HL-60 (cell line): ENCODE measurements at regions not wholly inside any gene's neighbourhood (a gene's known extent, or its start where the extent isn't known, plus 50 kb on each side); places are given as distances from the start of the nearest gene placed in this dataset.

Experiments
- GABPA ChIP-seq: IDR thresholded peaks from 2 replicates; pipeline ENCODE4 v1.6.1; 2012; ENCODE audit warnings: low read depth
- POLR2AphosphoS5 ChIP-seq: IDR thresholded peaks from 2 replicates; pipeline ENCODE4 v1.6.1; 2012; ENCODE audit warnings: low read depth
- SPI1 ChIP-seq: IDR thresholded peaks from 2 replicates; pipeline ENCODE4 v1.6.1; 2012; ENCODE audit warnings: low read depth, mild to moderate bottlenecking, borderline replicate concordance
- TF ChIP-seq, protein P1 (sequence below): IDR thresholded peaks from one replicate; pipeline ENCODE4 v1.5.1; 2011; ENCODE audit warnings: low read length, control low read depth, inconsistent platforms; ENCODE audit not compliant: insufficient read depth
- TF ChIP-seq, protein P2 (sequence below): IDR thresholded peaks from 2 replicates; pipeline ENCODE4 v1.6.1; 2012; ENCODE audit warnings: low read depth; ENCODE audit not compliant: insufficient replicate concordance

DNA sequence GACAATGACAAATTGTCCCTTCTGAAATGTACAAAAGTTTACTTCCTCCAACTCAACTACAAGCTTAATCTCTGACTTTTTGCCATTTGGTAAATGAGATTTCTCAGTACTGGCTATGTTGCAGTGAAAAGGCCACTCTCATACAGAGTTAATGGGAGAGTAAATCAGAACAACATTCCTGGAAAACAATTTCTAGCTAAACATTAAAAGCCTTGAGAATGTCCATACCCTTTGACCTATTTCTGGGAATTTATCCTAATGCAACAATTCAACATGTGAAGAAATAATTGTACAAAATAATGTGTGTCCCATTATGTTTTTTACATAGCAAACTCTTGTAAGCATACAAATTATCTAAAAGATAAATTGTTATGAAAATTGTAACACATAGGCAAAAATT is 56.3 kb upstream of the SPEF2 start:
- TF ChIP-seq, protein P1, sequence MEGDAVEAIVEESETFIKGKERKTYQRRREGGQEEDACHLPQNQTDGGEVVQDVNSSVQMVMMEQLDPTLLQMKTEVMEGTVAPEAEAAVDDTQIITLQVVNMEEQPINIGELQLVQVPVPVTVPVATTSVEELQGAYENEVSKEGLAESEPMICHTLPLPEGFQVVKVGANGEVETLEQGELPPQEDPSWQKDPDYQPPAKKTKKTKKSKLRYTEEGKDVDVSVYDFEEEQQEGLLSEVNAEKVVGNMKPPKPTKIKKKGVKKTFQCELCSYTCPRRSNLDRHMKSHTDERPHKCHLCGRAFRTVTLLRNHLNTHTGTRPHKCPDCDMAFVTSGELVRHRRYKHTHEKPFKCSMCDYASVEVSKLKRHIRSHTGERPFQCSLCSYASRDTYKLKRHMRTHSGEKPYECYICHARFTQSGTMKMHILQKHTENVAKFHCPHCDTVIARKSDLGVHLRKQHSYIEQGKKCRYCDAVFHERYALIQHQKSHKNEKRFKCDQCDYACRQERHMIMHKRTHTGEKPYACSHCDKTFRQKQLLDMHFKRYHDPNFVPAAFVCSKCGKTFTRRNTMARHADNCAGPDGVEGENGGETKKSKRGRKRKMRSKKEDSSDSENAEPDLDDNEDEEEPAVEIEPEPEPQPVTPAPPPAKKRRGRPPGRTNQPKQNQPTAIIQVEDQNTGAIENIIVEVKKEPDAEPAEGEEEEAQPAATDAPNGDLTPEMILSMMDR = no peak
- TF ChIP-seq POLR2AphosphoS5 (no peak), SPI1 (no peak), GABPA (no peak)
- TF ChIP-seq, protein P2, sequence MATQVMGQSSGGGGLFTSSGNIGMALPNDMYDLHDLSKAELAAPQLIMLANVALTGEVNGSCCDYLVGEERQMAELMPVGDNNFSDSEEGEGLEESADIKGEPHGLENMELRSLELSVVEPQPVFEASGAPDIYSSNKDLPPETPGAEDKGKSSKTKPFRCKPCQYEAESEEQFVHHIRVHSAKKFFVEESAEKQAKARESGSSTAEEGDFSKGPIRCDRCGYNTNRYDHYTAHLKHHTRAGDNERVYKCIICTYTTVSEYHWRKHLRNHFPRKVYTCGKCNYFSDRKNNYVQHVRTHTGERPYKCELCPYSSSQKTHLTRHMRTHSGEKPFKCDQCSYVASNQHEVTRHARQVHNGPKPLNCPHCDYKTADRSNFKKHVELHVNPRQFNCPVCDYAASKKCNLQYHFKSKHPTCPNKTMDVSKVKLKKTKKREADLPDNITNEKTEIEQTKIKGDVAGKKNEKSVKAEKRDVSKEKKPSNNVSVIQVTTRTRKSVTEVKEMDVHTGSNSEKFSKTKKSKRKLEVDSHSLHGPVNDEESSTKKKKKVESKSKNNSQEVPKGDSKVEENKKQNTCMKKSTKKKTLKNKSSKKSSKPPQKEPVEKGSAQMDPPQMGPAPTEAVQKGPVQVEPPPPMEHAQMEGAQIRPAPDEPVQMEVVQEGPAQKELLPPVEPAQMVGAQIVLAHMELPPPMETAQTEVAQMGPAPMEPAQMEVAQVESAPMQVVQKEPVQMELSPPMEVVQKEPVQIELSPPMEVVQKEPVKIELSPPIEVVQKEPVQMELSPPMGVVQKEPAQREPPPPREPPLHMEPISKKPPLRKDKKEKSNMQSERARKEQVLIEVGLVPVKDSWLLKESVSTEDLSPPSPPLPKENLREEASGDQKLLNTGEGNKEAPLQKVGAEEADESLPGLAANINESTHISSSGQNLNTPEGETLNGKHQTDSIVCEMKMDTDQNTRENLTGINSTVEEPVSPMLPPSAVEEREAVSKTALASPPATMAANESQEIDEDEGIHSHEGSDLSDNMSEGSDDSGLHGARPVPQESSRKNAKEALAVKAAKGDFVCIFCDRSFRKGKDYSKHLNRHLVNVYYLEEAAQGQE = no peak
